ENCODE measurements at regions not wholly inside any gene's neighbourhood (a gene's known extent, or its start where the extent isn't known, plus 50 kb on each side); places are given as distances from the start of the nearest gene placed in this dataset.
"Not testable (repeated sequence)": the region's sequence is repeated elsewhere in the genome, so short reads cannot be mapped to it uniquely, and the experiment has no call there.

- H3K4me3 Mint-ChIP-seq, result no peak overlapping the region
- H3K27me3 Mint-ChIP-seq, result no peaks in the 10 kb centered on the region
- no peaks in the 10 kb centered on the region for H3K36me3 Mint-ChIP-seq
- no peak overlapping the region for H3K27ac Mint-ChIP-seq
- no peaks in the 10 kb centered on the region for H3K4me1 Mint-ChIP-seq (ENCODE audit: low read depth)
- H3K9me3 Mint-ChIP-seq (ENCODE audit: low read depth), result no peaks in the 10 kb centered on the region
Measured at GRCh38 chr12:61999311-61999710, 260.9 kb upstream of the USP15 start.

DNA sequence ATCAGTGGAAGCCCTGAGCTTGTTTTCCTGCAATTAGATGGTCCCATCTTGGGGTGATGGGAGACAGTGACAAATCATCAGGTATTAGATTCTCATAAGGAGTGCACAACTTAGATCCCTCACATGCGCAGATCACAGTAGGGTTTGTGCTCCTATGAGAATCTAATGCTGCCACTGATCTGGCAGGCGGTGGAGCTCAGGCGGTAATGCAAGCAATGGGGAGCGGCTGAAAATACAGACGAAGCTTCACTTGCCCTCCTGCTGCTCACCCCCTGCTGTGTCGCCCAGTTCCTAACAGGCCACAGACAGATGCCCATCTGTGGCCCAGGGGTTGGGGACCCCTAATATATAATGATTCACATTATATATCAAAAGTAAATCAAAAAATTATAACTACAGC is 258.8 kb upstream of the USP15 start:
- Mint-ChIP-seq H3K27ac (no peak overlapping the region), H3K36me3 (no peaks in the 10 kb centered on the region), H3K4me3 (no peak overlapping the region), H3K27me3 (peaks cover 2% of the 10 kb centered on the region), H3K9me3 (ENCODE audit: low read depth) (no peaks in the 10 kb centered on the region), H3K4me1 (ENCODE audit: low read depth) (no peaks in the 10 kb centered on the region)

DNA sequence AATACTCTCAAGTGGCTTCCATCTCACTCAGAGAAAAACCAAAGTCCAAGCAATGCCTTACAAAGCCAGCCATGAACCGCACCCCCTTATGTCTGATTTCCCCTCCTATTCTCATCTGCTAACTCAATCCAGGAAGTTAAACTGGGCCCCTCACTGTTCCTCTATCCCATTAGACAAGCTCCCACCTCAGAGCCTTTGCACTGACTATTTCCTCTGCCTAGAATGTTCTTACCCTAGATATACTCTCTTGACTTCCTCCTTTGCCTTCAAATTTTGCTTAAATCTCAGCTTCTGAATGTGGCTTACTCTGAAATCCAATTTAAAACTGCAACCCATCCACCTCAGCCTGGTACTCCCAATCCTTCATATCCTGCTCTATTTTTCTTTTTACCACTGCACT is 257.0 kb upstream of the USP15 start:
- Mint-ChIP-seq H3K27ac (no peak overlapping the region), H3K4me3 (no peak overlapping the region), H3K9me3 (ENCODE audit: low read depth) (no peaks in the 10 kb centered on the region), H3K4me1 (ENCODE audit: low read depth) (no peaks in the 10 kb centered on the region), H3K36me3 (no peaks in the 10 kb centered on the region), H3K27me3 (peaks cover 2% of the 10 kb centered on the region)

- Mint-ChIP-seq H3K4me3 (no peak overlapping the region), H3K27me3 (peaks cover 2% of the 10 kb centered on the region), H3K36me3 (no peaks in the 10 kb centered on the region), H3K9me3 (ENCODE audit: low read depth) (no peaks in the 10 kb centered on the region), H3K27ac (no peak overlapping the region), H3K4me1 (ENCODE audit: low read depth) (no peaks in the 10 kb centered on the region)
Measured at GRCh38 chr12:62003701-62004100, 256.5 kb upstream of the USP15 start.

GRCh38 chr12:62005615-62006014 is 254.6 kb upstream of the USP15 start:
- no peaks in the 10 kb centered on the region for H3K36me3 Mint-ChIP-seq
- peaks cover 2% of the 10 kb centered on the region for H3K27me3 Mint-ChIP-seq
- H3K27ac Mint-ChIP-seq, result no peak overlapping the region
- H3K4me1 Mint-ChIP-seq (ENCODE audit: low read depth), result no peaks in the 10 kb centered on the region
- H3K4me3 Mint-ChIP-seq, result no peak overlapping the region
- H3K9me3 Mint-ChIP-seq (ENCODE audit: low read depth), result no peaks in the 10 kb centered on the region

- no peak overlapping the region for H3K4me3 Mint-ChIP-seq
- H3K9me3 Mint-ChIP-seq (ENCODE audit: low read depth), result no peaks in the 10 kb centered on the region
- H3K27ac Mint-ChIP-seq, result no peak overlapping the region
- no peaks in the 10 kb centered on the region for H3K4me1 Mint-ChIP-seq (ENCODE audit: low read depth)
- H3K36me3 Mint-ChIP-seq, result no peaks in the 10 kb centered on the region
- H3K27me3 Mint-ChIP-seq, result peaks cover 2% of the 10 kb centered on the region
Measured at GRCh38 chr12:62006076-62006732, 254.0 kb upstream of the USP15 start.

- peaks cover 2% of the 10 kb centered on the region for H3K27me3 Mint-ChIP-seq
- no peak overlapping the region for H3K27ac Mint-ChIP-seq
- H3K4me3 Mint-ChIP-seq, result no peak overlapping the region
- H3K9me3 Mint-ChIP-seq (ENCODE audit: low read depth), result no peaks in the 10 kb centered on the region
- no peaks in the 10 kb centered on the region for H3K4me1 Mint-ChIP-seq (ENCODE audit: low read depth)
- H3K36me3 Mint-ChIP-seq, result no peaks in the 10 kb centered on the region
Measured at GRCh38 chr12:62008703-62009102, 251.5 kb upstream of the USP15 start.

GRCh38 chr12:62009445-62009844 is 250.8 kb upstream of the USP15 start:
- H3K27ac Mint-ChIP-seq, result no peak overlapping the region
- no peaks in the 10 kb centered on the region for H3K36me3 Mint-ChIP-seq
- peaks cover 2% of the 10 kb centered on the region for H3K27me3 Mint-ChIP-seq
- H3K4me3 Mint-ChIP-seq, result no peak overlapping the region
- H3K4me1 Mint-ChIP-seq (ENCODE audit: low read depth), result no peaks in the 10 kb centered on the region
- no peaks in the 10 kb centered on the region for H3K9me3 Mint-ChIP-seq (ENCODE audit: low read depth)

GRCh38 chr12:62010331-62010906 is 249.8 kb upstream of the USP15 start:
- not testable (repeated sequence) for H3K9me3 Mint-ChIP-seq (ENCODE audit: low read depth); H3K4me1 Mint-ChIP-seq (ENCODE audit: low read depth); H3K36me3 Mint-ChIP-seq; H3K27ac Mint-ChIP-seq; H3K27me3 Mint-ChIP-seq; H3K4me3 Mint-ChIP-seq

- not testable (repeated sequence) for H3K4me3 Mint-ChIP-seq; H3K9me3 Mint-ChIP-seq (ENCODE audit: low read depth); H3K27me3 Mint-ChIP-seq; H3K4me1 Mint-ChIP-seq (ENCODE audit: low read depth); H3K27ac Mint-ChIP-seq; H3K36me3 Mint-ChIP-seq
Measured at GRCh38 chr12:62010973-62011372, 249.2 kb upstream of the USP15 start.

DNA sequence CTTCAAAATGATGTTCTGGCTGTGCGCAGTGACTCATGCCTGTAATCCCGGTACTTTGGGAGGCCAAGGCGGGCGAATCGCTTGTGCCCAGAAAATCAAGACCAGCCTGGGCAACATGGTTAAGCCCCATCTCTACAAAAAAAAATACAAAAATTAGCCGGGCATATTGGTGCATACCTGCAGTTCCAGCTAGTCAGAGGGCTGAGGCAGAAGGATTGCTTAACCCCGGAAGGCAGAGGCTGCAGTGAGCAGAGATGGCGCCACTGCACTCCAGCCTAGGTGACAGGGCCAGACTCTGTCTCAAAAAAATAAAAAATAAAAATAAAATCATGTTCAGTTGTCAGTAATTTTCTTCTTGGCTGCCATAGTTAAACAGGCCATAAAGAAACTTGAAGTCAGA is 245.9 kb upstream of the USP15 start:
- Mint-ChIP-seq H3K36me3 (no peaks in the 10 kb centered on the region), H3K9me3 (ENCODE audit: low read depth) (no peaks in the 10 kb centered on the region), H3K27ac (no peak overlapping the region), H3K4me3 (no peak overlapping the region), H3K27me3 (peaks cover 2% of the 10 kb centered on the region), H3K4me1 (ENCODE audit: low read depth) (no peaks in the 10 kb centered on the region)

DNA sequence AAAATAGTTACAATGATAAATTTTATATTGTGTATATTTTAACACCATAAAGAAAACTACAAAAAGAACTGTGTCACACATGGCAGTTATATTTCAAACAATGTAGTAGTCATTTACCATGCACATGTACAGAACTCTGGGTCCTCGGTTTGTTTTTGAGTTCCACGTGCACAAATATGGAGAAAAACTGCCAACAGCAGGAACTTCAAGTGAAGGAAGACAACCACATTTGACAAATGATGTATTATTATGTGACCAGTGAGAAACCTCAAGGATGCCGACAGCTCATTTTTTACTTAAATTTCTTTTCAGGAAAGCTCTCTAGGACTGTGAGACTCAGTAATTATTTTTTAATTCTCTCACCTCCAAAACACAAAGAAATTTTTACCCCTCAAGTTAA is 244.2 kb upstream of the USP15 start:
- Mint-ChIP-seq H3K27me3 (peaks cover 2% of the 10 kb centered on the region), H3K4me3 (no peak overlapping the region), H3K4me1 (ENCODE audit: low read depth) (no peaks in the 10 kb centered on the region), H3K36me3 (no peaks in the 10 kb centered on the region), H3K9me3 (ENCODE audit: low read depth) (no peaks in the 10 kb centered on the region), H3K27ac (no peak overlapping the region)

DNA sequence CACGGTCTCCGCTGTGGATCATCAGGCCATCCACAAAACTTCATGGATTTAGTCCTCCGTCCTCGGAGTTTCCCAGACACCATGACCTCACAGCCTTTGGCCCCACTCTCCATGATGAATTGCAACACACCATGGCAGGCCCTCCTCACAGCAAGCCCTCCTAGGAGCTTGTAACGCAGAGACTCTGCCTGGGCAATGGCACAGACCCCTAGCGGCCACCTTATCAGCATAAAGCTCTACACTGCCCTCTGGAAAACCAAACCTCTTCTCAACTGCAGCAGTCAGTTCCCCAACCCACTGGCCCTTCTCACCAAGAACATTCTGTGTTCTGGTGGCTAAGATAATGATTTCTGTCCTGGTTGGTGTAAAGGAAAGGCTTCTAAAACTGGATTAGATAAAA is 238.4 kb upstream of the USP15 start:
- Mint-ChIP-seq H3K27me3 (peaks cover 3% of the 10 kb centered on the region), H3K4me3 (no peak overlapping the region), H3K9me3 (ENCODE audit: low read depth) (no peaks in the 10 kb centered on the region), H3K36me3 (no peaks in the 10 kb centered on the region), H3K4me1 (ENCODE audit: low read depth) (no peaks in the 10 kb centered on the region), H3K27ac (no peak overlapping the region)

DNA sequence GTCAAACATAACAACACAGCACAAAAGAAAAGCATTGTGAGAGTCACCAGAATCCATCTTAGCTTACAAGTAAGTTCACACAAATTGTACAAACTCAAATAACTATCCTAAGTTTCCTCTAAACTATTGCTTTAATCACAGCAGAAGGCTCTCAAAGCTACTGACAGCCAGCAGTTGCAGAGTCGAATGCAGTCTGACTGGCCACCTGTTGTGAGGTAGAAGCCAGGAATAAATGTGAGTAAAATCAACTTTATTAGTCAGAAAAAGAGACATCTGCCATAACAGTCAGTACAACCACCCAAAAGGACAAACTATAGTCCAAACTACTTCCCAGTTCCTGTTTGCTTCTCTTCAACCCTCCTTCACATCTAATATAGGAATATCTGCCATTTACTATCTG is 231.7 kb upstream of the USP15 start:
- Mint-ChIP-seq H3K4me3 (no peak overlapping the region), H3K4me1 (ENCODE audit: low read depth) (no peaks in the 10 kb centered on the region), H3K36me3 (no peaks in the 10 kb centered on the region), H3K27ac (no peak overlapping the region), H3K27me3 (peaks cover 2% of the 10 kb centered on the region), H3K9me3 (ENCODE audit: low read depth) (no peaks in the 10 kb centered on the region)

DNA sequence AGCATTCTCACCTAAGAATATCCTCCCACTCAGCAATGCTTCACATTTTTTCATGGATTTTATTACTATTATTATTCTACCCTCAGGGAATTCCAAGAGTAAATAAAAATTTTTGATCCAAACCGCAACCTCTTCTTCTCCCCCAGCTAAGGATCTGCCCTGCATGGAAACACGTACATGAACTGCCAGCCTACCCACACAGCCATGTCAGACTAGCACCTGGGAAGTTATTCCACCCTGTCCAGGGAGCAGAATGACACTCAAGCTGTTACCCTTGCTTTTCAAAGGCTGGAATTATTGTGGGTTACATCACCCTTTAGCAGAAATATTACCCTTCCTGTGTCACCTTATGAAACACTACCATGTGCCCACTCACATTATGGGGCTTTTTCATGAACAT is 227.3 kb upstream of the USP15 start:
- H3K4me1 Mint-ChIP-seq (ENCODE audit: low read depth), result no peaks in the 10 kb centered on the region
- H3K4me3 Mint-ChIP-seq, result no peak overlapping the region
- H3K27me3 Mint-ChIP-seq, result peaks cover 6% of the 10 kb centered on the region
- no peaks in the 10 kb centered on the region for H3K36me3 Mint-ChIP-seq
- no peaks in the 10 kb centered on the region for H3K9me3 Mint-ChIP-seq (ENCODE audit: low read depth)
- no peak overlapping the region for H3K27ac Mint-ChIP-seq

GRCh38 chr12:62044450-62045135 is 215.6 kb upstream of the USP15 start:
- Mint-ChIP-seq H3K27ac (no peak overlapping the region), H3K27me3 (no peaks in the 10 kb centered on the region), H3K4me3 (no peak overlapping the region), H3K4me1 (ENCODE audit: low read depth) (no peaks in the 10 kb centered on the region), H3K9me3 (ENCODE audit: low read depth) (peaks cover 6% of the 10 kb centered on the region), H3K36me3 (no peaks in the 10 kb centered on the region)

All from activated naive CD8-positive, alpha-beta T cell (primary cell).